ENCODE measurements at regions not wholly inside any gene's neighbourhood (a gene's known extent, or its start where the extent isn't known, plus 50 kb on each side); places are given as distances from the start of the nearest gene placed in this dataset.

- Histone ChIP-seq H3K27me3 (no peaks in the 10 kb centered on the region), H3K36me3 (no peaks in the 10 kb centered on the region), H3K9me3 (no peaks in the 10 kb centered on the region), H3K27ac (no peak overlapping the region), H3K4me1 (no peaks in the 10 kb centered on the region), H3K4me3 (replicated peaks in 1 of 3) (no peak overlapping the region)
- no peak for DNase-seq
- TF ChIP-seq POLR2A (IDR thresholded peaks at IDR 0.05): no peak
- intact Hi-C loops (cut with DNase I): no loop called here
Observed at GRCh38 chr2:199024224-199024623, 433.5 kb downstream of the SATB2 start.

GRCh38 chr2:199019898-199020507 is 437.7 kb downstream of the SATB2 start:
- intact Hi-C loops (cut with DNase I): no loop called here
- Histone ChIP-seq H3K4me3 (replicated peaks in 1 of 3) (no peak overlapping the region), H3K27me3 (no peaks in the 10 kb centered on the region), H3K9me3 (no peaks in the 10 kb centered on the region), H3K27ac (no peak overlapping the region), H3K4me1 (no peaks in the 10 kb centered on the region), H3K36me3 (no peaks in the 10 kb centered on the region)
- DNase-seq: peak; percentile 3 to 12
- WGBS, 2 donors: 43 to 47% methylated on average over 4 of the region's 4 CpGs
- no peak for TF ChIP-seq POLR2A (IDR thresholded peaks at IDR 0.05)
- TF ChIP-seq CTCF (IDR thresholded peaks at IDR 0.05): peak in 2 of 6 experiments; percentile 12 to 38

GRCh38 chr2:199018826-199019225 is 438.9 kb downstream of the SATB2 start:
- intact Hi-C loops (cut with DNase I): no loop called here
- no peak overlapping the region for H3K4me3 ChIP-seq (replicated peaks in 1 of 3)
- 0% methylated on average over 1 of the region's 1 CpG for WGBS, 2 donors

GRCh38 chr2:199015072-199015471 is 442.7 kb downstream of the SATB2 start:
- intact Hi-C loops (cut with DNase I): no loop called here
- no peak for TF ChIP-seq POLR2A (IDR thresholded peaks at IDR 0.05)
- Histone ChIP-seq H3K9me3 (no peaks in the 10 kb centered on the region), H3K4me1 (no peaks in the 10 kb centered on the region), H3K27me3 (no peaks in the 10 kb centered on the region), H3K36me3 (no peaks in the 10 kb centered on the region), H3K27ac (no peak overlapping the region), H3K4me3 (replicated peaks in 1 of 3) (no peak overlapping the region)
- no peak for DNase-seq

More at GRCh38 chr2:199018826-199019225, 438.9 kb downstream of the SATB2 start:
- no peaks in the 10 kb centered on the region for H3K36me3 ChIP-seq
- no peak for TF ChIP-seq POLR2A (IDR thresholded peaks at IDR 0.05)
- TF ChIP-seq CTCF (IDR thresholded peaks at IDR 0.05): no peak
- no peak overlapping the region for H3K27ac ChIP-seq
- no peaks in the 10 kb centered on the region for H3K4me1 ChIP-seq
- DNase-seq: no peak
- H3K9me3 ChIP-seq: no peaks in the 10 kb centered on the region
- H3K27me3 ChIP-seq: no peaks in the 10 kb centered on the region

GRCh38 chr2:199014226-199014625 is 443.5 kb downstream of the SATB2 start:
- DNase-seq: no peak
- Histone ChIP-seq H3K4me3 (replicated peaks in 1 of 3) (no peak overlapping the region), H3K4me1 (no peaks in the 10 kb centered on the region), H3K27me3 (no peaks in the 10 kb centered on the region), H3K27ac (no peak overlapping the region), H3K9me3 (no peaks in the 10 kb centered on the region), H3K36me3 (no peaks in the 10 kb centered on the region)
- no peak for TF ChIP-seq POLR2A (IDR thresholded peaks at IDR 0.05)
- TF ChIP-seq CTCF (IDR thresholded peaks at IDR 0.05): no peak
- intact Hi-C loops (cut with DNase I): no loop called here
- 90 to 94% methylated on average over 3 of the region's 3 CpGs for WGBS, 2 donors

- WGBS, 2 donors: 85 to 100% methylated on average over 1 to 4 of the region's 4 CpGs
- H3K4me1 ChIP-seq: no peaks in the 10 kb centered on the region
- no peak for TF ChIP-seq POLR2A (IDR thresholded peaks at IDR 0.05)
- TF ChIP-seq CTCF (IDR thresholded peaks at IDR 0.05): no peak
- H3K9me3 ChIP-seq: no peaks in the 10 kb centered on the region
- intact Hi-C loops (cut with DNase I): no loop called here
- H3K36me3 ChIP-seq: no peaks in the 10 kb centered on the region
- no peaks in the 10 kb centered on the region for H3K27me3 ChIP-seq
- no peak overlapping the region for H3K27ac ChIP-seq
- H3K4me3 ChIP-seq (replicated peaks in 1 of 3): no peak overlapping the region
- no peak for DNase-seq
Observed at GRCh38 chr2:199011908-199012307, 445.8 kb downstream of the SATB2 start.

Measured in thyroid gland (tissue), 4 donors.